ENCODE measurements at regions not wholly inside any gene's neighbourhood (a gene's known extent, or its start where the extent isn't known, plus 50 kb on each side); places are given as distances from the start of the nearest gene placed in this dataset.

DNA sequence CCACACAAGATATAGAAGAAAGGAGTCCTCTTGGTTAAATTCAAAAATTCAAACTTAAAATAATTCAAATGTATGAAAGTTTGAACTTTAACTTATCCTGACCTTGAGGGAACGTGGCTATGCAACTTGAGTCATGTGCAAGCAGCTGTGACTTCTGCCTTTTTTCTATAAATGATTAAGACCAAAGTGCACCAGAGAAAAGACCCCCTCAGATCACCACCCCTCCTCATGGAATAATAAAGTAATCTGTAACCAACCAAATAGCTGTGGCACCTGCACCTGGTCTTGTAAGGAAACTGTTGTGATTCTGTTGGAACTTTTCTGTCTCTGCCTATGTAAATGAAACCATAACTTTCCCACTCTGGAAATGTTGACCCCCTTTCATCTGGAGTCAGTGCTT, 141.1 kb upstream of the GGTLC1 start:
- no peak for TF ChIP-seq CTCF (IDR thresholded peaks at IDR 0.05; ENCODE audit: poor library complexity)
- no peak for TF ChIP-seq EZH2 (IDR thresholded peaks at IDR 0.05; ENCODE audit: borderline replicate concordance)

Data from hepatocyte (in vitro differentiated cells).